Ramos (cell line): ENCODE measurements at regions not wholly inside any gene's neighbourhood (a gene's known extent, or its start where the extent isn't known, plus 50 kb on each side); places are given as distances from the start of the nearest gene placed in this dataset.

Experiments
- in situ Hi-C: fragments of 300-500 bp; cut with MboI; formaldehyde crosslinking; loops from one replicate; pipeline ENCODE4 v1.14.3; 2022; ENCODE audit warnings: low sequenced_read_pairs; ENCODE audit not compliant: unreplicated experiment

DNA sequence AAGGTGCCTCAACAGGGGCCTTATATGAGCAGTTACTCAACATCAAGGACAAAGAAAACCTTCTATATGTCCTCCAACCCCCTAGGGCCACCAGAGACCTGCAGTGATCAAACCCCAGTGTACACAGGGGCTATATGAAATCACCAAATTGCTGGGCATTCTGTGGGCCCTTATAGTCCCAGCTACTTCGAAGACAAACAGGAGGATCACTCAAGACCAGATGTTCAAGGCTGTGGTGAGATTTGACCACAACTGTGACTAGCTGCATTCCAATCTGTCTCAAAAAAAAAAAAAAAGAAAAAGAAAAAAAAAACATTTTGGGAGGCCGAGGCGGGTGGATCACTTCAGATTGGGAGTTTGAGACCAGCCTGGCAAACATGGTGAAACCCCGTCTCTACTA lies 51.0 kb upstream of the PRB2 start:
- in situ Hi-C loops, result no loop called here

GRCh38 chr12:11457996-11458645 lies 62.8 kb upstream of the PRB2 start:
- in situ Hi-C loops, result no loop called here

DNA sequence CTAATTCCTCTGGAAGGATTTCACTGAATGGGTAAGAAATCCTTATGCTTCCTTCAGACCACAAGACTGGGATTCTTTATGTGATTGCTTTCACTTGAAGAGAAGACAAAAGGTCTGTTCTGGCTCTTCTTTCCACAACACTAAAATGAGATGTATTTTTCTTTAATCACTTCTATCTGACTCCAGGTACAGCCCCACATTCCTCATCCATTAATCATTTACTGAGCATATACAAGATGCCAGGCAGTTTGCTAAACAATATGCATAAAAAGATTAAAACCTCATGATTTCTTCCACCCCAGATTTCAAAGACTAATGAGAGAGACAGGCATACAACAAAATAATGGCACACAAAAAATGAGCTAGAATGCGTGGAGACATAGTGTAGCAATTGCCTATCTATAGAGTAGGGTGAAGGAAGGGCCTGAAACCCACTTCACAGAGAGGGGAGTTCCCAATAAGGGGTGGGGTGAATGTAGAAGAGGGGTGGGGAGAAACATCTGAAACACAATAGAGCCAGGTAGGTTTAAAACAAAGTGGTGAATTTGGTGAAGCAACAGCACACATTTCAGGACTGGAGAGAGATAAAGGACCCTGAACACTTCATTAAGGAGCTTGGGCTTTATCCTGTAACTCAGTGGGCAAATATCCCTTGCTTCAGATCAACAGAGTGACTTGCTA lies 65.1 kb upstream of the PRB2 start:
- in situ Hi-C loops, result no loop called here

- in situ Hi-C loops, result no loop called here
Observed at GRCh38 chr12:11461433-11461832, 66.1 kb upstream of the PRB2 start.

DNA sequence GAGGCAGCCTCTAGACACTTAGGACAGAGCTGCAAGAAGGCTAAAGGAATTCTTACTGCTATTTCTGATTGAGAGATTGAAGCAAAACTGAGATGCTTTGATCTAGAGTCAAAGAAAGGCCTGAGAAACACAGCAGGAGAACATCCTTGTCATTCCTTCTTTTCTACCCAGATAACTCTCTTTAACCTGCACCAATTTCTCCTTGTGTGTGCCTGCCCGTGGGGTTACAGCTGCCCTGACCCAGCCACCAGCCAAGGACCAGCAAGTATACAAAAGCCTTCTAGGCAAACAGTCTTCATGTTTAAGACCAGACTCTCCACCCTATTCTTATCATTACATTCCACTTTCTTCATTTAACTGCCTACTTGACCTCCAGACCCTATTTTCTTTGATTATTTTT lies 81.7 kb upstream of the PRB2 start:
- in situ Hi-C loops, result loop anchor here (25.0 kb wide), 1 partner anchor 1665 kb away; no protein-coding TSS in a partner anchor

DNA sequence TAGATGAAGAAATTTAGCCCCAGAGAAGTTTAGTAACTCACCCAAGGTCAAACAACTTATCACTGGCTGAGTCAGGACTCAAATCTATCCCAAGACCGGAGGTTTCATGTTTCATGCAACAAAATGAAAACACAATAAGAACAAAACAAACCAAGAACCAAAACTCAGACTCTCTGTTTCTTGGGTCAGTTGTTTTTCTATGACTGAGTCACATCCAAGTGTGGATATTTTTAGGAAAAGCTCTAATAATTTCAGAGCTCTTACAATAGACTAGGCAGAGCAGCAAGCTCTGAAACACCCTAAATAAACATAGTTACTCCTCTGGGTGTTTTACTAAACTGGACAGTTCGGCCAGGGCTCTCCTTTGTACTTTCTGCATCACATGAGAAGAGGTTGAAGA lies 87.6 kb upstream of the PRB2 start:
- in situ Hi-C loops, result loop anchor here (10.0 to 25.0 kb wide), 2 partner anchors 708 to 1671 kb away; no protein-coding TSS in a partner anchor

DNA sequence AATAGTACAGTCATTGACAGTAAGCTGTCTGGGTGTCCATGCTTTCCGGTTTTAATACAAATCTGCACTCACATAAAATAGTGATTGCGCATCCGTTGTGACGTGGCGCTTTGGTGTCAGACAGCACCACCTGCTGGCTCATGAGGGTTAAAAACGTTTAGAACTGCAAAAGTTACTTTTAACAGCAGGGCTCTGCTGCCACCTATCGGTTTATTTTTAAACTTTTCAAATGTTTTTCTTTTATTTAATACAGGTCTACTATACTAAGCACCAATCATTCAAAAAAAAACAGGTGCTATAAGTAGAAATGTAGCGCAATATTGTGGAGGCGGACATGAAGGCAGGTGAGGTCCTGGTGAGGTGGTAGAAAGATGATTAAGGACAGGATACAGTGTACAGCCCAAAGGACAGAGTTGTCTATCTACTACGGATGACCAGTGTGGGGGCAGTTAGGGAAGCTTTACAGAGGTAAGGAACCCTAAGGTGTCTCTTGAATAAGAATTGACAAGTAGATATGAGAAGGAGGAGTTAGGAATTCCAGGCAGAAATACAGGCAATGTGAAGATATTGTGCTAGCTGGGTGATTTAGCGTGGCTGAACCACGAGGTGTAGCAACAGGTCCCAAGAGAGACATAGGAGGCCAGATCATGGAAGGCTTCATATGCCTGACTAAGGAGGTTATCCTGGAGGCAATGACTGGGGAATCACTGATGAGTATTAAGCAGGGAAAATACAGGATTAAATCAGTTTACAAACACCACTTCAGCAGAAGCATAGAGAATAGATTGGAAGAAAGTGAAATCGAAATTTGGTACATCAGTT lies 91.5 kb upstream of the PRB2 start:
- in situ Hi-C loops, result loop anchor here (10.0 to 25.0 kb wide), 2 partner anchors 712 to 1675 kb away; no protein-coding TSS in a partner anchor

DNA sequence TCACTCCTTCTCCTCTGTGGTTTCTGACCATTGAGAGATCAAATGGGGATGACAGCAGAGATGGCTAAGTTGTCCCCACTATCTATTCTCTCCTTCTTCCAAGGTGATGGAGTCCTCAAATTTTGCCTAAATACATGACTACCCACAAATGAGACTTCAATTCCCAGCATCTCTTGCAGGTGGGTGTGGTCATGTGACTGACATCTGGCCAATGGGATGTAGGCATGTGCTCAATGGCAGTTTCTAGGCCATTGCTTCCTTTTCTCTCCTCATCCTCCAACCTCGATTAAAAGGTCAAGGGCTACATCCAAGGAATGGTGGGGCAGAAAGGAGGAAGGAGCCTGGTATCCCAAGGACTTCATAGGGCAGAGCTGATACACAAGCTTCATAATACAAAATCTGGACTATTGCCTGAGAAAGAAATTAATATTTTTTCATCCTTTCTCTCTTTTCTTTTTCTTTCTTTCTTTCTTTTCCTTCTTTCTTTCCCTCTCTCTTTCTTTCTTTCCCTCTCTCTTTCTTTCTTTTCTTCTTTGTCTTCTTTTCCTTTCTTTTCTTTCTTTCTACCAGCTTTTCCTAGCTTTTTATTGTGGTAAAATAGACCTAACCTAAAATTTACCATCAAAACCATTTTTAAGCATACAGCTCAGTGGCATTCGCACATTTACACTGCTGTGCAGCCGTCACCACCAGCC lies 100.9 kb upstream of the PRB2 start:
- in situ Hi-C loops, result loop anchor here (25.0 kb wide), 1 partner anchor 1684 kb away; no protein-coding TSS in a partner anchor

DNA sequence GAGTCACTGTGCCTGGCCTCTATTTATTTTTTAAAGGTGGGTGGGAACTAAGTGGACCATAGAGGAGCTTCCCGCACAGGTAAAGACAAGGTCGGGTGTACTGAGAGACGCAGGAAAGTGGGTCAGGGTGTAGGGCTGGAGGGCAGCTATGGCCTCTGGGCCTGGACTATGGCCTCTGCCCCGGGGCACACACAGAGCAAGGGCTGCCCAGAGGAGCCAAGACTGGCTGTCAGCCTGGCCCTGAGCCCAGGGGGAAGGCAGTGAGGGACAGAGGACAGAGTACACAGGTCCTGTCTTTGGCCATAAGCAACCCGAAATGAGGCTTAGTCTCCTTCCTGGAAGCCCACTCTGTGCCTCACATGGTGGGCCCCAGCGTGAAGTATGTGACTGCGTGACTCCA lies 102.1 kb upstream of the PRB2 start:
- in situ Hi-C loops, result loop anchor here (25.0 kb wide), 1 partner anchor 1685 kb away; no protein-coding TSS in a partner anchor

- in situ Hi-C loops, result loop anchor here (25.0 kb wide), 1 partner anchor 1686 kb away; no protein-coding TSS in a partner anchor
Observed at GRCh38 chr12:11497995-11498394, 102.6 kb upstream of the PRB2 start.

GRCh38 chr12:11498574-11498973 lies 103.2 kb upstream of the PRB2 start:
- in situ Hi-C loops, result loop anchor here (25.0 kb wide), 1 partner anchor 1686 kb away; no protein-coding TSS in a partner anchor

GRCh38 chr12:11499806-11500187 lies 104.4 kb upstream of the PRB2 start:
- in situ Hi-C loops, result loop anchor here (25.0 kb wide), 1 partner anchor 1687 kb away; no protein-coding TSS in a partner anchor

DNA sequence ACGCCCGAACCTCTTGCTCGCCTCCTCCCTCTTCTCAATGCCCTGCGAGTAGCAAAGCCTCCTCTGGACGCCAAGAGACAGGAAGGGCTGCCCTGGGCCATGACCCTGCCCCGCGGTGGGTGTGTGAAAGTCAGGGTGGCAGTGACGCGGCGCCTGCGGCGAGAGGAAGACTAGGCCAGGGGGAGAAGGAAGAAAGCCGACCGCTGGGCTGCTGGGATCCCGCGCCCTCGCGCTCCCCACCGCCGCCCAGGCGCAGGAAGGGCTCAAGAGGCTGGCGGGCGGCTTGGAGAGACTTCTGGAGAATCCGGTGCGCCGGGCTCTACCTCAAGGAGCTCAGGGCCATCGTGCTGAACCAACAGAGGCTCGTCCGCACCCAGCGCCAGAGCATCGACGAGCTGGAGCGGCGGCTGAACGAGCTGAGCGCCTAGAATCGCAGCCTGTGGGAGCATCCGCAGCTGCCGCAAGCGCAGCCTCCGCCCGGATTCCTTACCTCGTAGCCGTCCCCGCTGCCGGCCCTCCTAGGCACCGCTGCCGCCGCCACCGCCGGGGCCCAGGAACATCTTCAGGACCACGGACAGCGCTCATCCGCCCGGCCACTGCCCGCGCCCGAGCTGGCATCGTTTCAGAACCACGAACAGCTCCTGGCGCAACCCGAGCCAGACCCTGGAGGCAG lies 105.0 kb upstream of the PRB2 start:
- in situ Hi-C loops, result no loop called here

DNA sequence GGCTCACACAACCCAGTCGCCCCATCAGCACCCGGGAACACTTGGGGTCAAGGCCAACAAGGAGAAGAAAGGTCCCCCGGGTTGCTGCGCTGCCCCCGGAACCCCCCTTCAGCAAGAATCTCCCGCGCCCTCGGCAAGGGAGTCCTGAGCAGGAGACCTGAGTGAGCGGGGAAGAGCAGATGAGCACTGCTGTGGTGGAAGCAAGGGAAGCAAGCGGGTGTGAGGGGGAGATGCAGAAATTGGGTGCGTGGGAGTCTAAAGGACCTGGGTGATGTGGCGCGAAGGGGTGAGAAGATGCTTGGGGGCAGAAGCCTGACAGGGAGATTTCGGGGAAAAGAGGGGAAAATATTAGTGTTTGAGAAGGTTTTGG lies 105.5 kb upstream of the PRB2 start:
- in situ Hi-C loops, result no loop called here

GRCh38 chr12:11508699-11509098 lies 113.3 kb upstream of the PRB2 start:
- in situ Hi-C loops, result no loop called here

DNA sequence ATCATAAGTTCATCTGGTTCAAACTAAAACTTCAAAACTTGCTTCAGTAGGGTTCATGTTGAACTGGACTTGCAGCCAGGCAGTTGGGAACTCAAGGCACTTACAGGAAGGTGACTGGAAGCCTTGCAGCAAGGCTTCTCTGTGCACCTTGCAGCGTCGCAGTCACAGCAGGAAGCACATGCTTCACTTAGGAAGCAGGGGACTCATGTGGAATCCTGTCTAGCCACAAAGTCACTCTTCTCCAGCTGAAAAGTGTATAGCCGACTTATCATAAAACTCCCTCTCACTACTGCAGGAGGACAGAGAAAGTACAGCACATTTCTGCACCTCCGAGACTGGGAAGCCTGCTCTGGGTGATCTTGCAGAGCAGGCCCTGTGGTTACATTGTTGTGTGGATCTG lies 114.0 kb upstream of the PRB2 start:
- in situ Hi-C loops, result no loop called here

DNA sequence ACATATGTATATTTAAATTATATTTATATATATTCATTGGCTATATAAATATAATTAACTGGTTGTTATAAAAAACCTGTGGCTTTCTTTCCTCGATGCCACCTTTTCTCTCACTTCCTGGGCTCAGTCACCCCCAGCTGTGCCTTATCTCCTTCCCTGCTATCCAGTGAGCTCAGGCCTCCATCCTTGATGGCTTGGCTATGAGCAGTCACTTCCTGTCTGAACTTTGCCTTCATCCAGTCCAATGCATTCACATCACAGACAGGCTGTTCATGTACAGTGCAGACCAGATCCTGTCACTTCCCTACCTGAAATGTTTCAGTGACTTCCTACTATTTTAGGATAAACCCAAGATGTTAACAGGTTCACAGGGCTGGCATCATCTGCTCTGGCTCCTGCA lies 115.3 kb upstream of the PRB2 start:
- in situ Hi-C loops, result no loop called here

- in situ Hi-C loops, result no loop called here
Observed at GRCh38 chr12:11513288-11513687, 117.9 kb upstream of the PRB2 start.

DNA sequence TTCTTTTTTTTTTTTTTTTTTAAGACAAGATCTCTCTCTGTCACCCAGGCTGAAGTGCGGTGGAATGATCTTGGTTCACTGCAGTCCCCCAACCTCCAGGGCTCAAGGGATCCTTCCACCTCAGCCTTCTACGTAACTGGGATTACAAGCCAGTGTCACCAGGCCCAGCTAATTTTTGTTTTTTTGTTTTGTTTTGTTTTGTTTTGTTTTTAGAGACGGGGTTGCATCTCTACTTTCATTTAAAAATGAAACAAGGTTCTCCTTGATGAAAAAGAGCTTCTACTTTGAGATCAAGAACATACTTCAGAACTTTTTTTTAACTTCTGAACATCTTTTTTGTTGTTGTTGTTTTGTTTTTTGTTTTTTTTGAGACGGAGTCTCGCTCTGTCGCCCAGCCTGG lies 121.7 kb upstream of the PRB2 start:
- in situ Hi-C loops, result no loop called here

GRCh38 chr12:11524446-11524845 lies 125.0 kb upstream of the ETV6 start:
- in situ Hi-C loops, result no loop called here
